ENCODE measurements at regions not wholly inside any gene's neighbourhood (a gene's known extent, or its start where the extent isn't known, plus 50 kb on each side); places are given as distances from the start of the nearest gene placed in this dataset.
A peak's percentile ranks its signal among the peaks of the same experiment; 100 is the strongest.
"Not testable (repeated sequence)": the region's sequence is repeated elsewhere in the genome, so short reads cannot be mapped to it uniquely, and the experiment has no call there.

- peak in 21 of 58 donors; percentile 1 to 75 (median 21) for DNase-seq
Measured at GRCh38 chr14:49946320-49947141, 53.6 kb downstream of the ARF6 start.

DNA sequence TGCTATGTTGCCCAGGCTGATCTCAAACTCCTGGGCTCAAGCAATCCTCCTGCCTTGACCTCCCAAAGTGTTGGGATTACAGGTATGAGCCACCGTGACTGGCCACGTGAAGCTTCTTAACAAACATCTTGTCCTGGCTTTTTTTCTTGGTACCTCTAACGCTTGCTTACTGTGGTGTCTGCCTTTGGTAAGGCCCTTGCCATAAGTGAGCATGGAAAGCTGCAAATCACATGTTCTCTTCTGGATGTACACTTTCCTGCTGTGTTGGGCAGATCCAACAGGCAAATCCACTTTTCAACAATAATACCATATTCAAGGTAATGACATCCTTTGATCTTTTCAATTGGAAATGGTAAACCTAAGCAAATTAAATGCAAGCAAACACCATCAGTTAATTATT, 54.6 kb downstream of the ARF6 start:
- DNase-seq, result no peak

- no peak for DNase-seq
Measured at GRCh38 chr14:49950275-49951228, 57.7 kb downstream of the ARF6 start.

DNA sequence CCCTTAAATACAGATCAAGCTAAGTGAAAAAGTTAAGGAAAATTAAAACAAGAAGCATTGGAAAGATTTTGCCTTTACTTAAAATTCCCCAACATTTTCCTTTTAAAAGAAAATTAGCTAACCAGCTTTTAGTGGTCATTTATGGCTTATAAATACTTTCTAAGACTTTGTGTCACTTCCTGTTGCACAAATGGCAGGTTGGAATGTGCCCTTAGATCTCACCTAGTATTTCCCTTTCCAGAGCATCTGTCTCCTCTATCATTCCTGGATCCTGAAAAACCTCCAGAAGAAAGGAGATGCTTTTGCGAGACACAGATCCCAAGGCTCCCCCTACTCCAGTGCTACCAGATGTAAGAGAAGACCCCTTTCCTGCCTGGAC, 58.3 kb downstream of the ARF6 start:
- DNase-seq, result no peak

DNA sequence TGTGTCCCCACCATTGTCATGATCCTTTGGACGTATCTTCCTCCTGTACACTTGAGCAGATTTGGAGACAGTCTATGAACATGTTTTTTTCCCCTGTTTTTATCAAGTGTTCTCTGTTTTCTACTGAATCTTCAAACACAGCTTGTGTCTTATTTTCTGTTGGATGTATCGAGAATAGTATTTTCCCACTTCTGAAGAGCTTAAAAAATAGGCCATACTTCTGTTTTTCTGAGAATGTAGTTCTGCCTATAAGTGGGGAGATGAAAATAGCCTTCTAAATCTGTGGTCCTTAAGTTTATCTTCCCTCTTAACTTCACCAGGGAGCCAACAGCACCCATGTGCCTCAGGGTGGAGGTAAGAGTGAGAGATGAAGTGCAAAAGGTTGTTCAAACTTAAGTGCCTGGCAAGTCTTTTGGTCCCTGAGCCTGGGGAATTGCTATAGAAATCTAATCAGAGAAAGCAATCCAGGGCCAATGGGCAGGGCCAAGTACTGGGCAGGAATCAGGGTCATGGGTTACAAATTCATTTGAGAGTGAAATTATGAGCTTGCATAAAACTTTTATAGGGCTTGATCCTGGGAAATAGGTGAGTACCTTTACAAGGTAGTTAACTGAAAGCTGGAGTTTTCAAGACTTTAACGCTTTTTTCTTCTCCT, 58.9 kb downstream of the ARF6 start:
- DNase-seq, result no peak

GRCh38 chr14:49953196-49953595, 60.3 kb downstream of the ARF6 start:
- DNase-seq, result no peak

GRCh38 chr14:49954171-49954631, 61.3 kb downstream of the ARF6 start:
- no peak for DNase-seq

DNA sequence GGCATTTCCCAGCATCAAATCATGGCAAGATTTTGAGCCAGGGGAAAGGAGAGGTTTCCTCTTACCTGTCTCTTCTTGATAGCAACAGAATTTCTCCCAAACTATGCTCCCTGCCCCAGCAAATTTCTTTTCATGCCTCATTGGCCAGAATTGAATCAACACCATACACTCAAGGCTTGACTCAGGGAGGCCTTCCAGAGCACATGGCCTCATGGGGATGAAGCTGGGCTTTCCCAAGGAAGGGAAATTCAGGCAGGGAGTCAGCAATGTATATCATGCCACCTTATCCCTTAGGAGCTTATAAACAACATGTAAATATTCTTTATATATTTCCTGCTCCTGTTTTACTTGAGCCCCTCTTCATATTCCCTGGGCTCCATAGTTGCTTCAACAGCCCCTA, 62.1 kb downstream of the ARF6 start:
- no peak for DNase-seq

DNA sequence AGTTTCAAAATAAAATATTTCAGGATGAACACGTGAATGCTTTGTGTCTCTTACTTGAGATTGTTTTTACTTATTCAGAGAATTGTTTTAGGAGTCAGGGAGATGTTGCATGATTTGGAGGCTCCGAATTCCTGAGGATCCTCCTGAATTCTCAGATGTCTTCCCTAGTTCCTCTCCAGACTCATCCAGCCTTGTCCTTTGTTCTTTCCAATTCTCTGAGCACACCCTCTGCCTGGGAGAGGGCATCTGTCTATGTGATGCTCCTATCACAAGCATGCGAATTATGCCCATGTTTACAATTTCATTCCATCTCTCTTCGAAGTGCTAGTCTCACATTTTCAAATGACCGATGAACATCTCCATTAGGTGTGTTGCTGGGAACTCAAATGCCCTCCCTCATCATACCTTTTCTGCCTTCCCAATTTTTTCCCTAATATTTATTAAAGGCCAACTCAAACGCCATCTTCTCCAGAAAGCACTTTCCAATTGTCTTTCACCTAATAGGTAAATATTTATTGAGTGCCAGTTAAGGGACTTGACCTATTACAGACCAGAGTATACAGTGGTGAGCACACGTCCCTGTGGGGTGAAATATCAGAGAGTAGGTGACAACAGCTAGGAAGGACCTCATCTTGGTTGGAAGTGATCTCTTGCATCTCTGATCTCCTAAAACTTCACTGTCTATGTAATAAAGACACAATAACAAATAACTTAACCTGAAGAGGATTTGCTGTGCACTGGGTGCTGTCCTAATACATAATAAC, 64.4 kb downstream of the ARF6 start:
- no peak for DNase-seq

DNA sequence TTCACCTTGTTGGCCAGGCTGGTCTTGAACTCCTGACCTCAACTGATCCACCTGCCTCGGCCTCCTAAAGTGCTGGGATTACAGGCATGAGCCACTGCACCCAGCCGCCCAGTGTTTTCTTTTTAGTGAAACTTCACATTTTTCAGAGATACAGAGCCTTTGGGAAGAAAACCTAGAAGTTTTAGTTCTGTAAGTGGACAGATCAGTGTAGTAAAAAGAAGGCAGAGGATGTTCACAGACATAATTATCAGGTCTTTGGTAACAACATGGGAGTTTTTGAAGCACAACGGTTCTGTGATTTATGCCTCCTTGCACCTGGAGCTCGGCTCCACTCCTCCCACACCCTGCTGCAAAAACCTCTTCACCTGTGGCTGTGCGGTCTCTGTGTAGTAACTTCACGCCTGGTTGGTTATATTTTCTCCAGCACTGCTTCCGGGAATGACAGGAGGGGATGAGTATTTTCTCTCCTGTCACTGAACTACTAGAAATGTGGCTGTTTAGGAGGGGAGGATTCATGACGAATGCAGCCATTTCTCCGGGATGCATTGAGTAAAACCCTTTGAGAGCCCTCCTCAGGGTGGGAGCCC, 67.0 kb downstream of the ARF6 start:
- DNase-seq, result no peak

DNA sequence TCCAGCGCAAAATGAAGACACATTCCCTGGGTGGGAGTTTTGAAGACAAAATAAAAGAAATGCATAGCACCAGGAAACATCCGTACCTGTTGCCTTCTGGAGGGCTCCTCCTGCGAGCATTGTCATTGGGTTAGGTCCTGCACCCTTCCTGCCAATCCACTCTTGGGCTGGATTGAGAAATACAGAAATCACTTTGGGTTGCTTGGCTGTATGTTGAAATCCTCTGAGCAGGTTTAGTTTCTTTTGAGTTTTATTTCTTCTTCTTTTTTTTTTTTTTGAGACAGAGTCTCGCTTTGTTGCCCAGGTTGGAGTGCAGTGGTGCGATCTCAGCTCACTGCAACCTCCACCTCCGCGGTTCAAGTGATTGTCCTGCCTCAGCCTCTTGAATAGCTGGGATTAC, 67.6 kb downstream of the ARF6 start:
- no peak for DNase-seq

GRCh38 chr14:49961270-49962222, 68.7 kb downstream of the ARF6 start:
- no peak for DNase-seq

DNA sequence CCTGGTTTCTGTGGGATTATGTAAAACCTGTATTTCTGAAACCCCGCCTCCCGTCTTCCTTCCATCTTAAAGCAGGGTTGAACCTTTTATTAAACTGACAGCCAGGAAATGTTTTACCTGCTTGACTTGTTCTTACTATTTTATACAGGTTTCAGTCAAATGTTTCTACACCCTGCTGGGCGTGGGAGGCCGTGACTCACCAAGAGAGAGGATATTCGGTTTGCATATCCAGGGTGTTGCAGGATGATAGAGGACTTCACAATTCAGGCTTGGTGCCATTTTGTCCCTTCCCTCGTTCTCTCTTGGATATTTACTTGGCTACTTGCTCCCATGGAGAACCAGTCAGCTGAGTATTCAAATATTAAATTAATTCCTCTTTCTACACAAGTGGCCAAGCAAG, 69.7 kb downstream of the ARF6 start:
- peak in 1 of 58 donors; percentile 8 for DNase-seq

- DNase-seq, result not testable (repeated sequence)
Measured at GRCh38 chr14:49965068-49965651, 72.3 kb downstream of the ARF6 start.

DNA sequence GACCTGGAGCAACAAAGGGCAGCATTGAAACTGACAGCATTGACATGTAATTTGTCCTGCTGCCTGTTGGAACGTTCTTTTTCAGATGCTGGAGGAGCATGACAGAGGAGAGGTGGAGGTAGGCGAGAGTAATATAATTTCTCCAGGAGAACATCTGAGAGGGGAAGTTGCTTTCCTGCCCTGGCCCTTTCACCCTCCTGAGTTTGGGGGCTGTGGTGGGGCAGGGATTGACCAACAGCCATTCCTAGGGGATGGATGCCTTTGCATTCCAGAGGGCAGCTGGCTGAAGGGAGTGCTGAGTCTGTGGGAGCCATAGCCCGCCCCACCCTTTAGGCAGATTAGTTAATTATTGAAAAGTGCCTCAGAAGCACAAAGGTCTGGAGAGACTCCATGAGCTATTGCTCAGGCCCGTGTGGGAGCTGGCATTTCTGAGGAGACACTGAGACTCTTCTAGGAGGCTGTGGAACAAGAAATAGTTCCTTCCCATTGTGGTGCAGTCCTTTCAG, 73.5 kb downstream of the ARF6 start:
- no peak for DNase-seq

DNA sequence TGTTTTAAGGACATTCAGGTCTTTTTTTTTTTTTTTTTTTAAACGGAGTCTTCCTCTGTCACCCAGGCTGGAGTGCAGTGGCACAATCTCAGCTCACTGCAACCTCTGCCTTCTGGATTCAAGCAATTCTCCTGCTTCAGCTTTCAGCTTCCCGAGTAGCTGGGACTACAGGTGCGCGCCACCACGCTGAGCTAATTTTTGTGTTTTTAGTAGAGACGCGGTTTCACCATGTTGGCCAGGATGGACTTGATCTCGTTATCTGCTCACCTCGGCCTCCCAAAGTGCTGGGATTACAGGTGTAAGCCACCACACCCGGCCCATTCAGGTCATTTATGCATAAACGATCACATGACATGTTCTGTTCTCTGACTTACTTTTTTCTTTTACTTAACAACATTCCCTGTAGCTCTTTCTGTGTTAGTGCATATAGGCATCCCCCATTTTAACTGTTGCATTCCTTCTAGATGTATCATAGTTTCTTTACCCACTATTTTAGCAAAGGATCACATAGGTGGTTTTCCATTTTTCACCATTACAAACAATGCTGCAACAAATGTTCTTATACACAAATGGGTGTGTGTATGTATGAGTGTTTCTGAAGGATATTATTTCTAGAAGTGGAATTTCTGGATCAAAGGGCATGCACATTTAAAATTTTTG, 74.2 kb downstream of the ARF6 start:
- DNase-seq, result no peak

DNA sequence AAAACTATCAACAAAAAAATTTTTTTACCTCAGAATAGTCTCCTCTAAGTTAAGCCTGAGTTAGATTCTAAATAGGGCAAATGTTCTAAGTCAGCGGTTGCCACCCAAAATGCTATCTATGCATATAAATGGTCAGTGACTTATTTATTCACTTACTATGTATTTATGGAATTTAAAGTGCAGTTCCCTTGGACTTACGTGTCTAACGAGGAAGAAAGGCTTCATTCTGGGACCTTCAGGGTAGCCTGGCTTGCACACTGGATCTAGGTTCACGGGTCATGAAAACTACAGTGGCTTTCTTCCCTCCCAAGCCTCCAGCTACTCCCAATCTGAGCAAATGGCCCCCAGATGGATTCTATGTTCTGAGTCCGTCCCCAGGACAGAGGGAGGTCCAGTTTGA, 77.1 kb downstream of the ARF6 start:
- no peak for DNase-seq

GRCh38 chr14:49970474-49971147, 77.7 kb downstream of the ARF6 start:
- DNase-seq, result no peak
